AG20443 (cell line): ENCODE measurements at regions not wholly inside any gene's neighbourhood (a gene's known extent, or its start where the extent isn't known, plus 50 kb on each side); places are given as distances from the start of the nearest gene placed in this dataset.

ENCODE experiments used
- DNase-seq: peaks from one replicate; pipeline ENCODE4 v3.0.0; 2012; ENCODE audit warnings: low spot score, mixed read lengths

DNA sequence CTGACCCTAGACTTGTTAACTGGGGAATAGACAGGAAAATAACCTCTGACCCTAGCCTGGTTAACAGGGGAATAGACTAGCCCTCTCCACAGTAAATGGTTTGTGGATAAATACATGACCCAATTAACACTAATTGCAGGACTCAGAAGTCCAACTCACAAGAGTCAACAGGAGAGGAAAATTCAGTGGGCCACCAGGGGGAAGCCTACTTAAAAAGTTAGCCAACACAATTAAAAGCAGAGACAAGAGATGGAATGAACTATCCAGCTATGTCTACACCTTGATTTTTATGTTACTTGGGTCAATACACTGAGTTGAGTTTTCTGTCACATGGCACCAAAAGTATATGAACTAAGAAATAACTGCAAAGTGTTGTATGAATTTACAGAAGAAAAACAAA, 158.8 kb upstream of the SLC39A10 start:
- no peak for DNase-seq

- DNase-seq = no peak
These were observed 160.0 kb upstream of the SLC39A10 start for GRCh38 chr2:195496991-195497390.

DNA sequence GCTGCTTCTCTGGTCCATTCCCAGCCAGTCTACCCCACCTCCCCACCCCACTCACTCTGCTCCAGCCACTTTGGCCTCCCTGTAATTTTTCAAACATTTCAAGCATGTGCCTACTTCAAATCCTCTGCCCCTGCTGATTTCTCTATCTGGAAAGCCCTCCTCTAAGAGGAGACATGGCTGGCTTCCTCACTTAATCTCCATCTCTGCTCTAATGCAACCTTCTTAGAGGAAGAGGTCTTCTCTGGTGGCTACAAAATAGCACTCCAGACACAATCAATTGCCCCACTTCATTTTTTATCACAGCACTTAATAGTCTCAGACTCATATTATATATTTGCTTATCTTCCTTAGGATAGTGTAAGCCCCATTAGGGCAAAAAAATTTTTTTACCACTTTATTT, 161.1 kb upstream of the SLC39A10 start:
- no peak for DNase-seq

GRCh38 chr2:195495351-195495750, 161.7 kb upstream of the SLC39A10 start:
- DNase-seq = no peak

- peak; percentile 17 for DNase-seq
These were observed 162.6 kb upstream of the SLC39A10 start for GRCh38 chr2:195494451-195494850.

GRCh38 chr2:195493416-195493815, 163.6 kb upstream of the SLC39A10 start:
- no peak for DNase-seq

DNA sequence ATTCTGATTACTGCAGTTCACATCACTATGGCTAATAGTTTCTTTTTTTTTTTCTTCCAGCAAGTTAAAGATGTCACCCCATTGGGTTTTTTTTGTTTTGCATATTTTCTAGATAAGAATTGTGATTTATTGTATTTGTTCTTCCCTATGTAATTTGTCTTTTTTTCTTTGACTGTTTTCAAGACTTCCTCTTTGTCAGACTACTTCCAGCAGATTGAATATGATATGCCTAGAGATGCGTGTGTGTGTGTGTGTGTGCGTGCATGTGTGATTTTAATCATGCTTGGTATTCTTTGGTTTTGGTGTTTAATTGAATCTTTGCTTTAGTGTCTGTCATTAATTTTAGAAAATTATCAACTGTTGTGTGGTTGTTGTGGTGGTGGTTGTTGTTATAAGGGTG, 166.7 kb upstream of the SLC39A10 start:
- DNase-seq = no peak

DNA sequence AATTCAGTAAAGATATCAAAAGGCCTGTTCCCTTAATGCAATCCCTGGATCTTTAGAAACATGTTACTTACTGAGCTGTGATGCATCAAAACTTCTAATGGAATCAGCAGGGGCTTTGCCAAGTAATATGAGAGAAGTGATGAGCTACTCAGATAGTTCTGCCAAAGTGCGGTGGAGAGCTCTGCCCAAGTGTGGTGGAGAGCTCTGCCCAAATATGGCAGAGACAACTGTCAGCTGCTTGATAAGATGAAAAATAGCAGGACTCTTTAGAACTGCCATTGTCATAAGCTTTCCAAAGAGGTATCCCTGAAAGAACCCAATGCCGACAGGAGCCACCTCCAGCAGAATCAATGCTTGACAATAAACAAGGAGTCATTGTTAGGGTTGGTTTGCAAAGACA, 167.9 kb upstream of the SLC39A10 start:
- DNase-seq = peak; percentile 58

DNA sequence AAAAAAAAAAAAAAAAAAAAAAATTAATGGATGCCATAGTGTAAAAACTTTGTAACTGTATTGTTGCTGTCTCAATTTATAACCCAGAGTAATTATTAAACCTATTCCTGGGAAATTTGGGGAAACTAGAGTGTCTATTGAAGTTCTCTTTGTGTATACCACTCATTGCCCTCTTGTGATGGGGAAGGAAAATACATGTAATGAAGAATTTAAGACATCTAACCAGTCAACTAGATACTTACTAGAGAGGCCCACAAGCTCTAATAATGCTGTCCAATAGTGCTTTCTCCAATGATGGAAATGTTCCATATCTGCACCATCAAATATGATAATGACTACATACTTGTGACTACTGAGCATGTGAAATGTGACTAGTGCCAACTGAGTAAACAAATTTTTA, 168.5 kb upstream of the SLC39A10 start:
- DNase-seq = no peak

DNA sequence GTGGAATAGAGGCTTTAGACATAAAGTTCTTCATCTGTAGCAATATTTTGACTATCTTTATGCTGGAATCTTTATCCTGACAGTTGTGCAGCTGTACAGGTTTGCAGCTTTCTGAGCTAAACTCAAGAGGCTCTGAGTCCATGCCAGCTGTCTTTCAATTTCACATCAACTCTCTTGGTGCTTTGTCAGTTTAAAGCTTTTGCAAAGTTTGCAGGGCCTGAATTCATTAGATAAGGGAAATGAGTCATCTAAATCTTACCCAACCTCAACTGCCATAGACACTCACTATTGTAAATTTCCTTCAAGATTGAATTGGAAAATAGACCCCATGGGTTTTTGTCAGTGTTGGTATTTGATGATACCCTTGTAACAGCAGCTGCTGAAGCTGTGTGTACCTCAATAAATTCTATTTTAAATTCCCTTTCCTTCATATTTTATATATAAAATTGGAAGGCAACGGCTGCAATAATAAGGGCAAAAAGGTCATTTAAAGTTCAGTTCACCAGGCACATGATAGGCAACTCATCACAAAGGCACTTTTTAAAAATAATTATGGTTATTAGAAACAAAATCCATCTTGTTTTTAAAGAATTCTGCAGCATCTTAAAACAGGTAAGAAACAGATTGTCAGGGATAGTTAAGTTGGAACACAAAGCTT, 169.9 kb upstream of the SLC39A10 start:
- DNase-seq = peak; percentile 27

DNA sequence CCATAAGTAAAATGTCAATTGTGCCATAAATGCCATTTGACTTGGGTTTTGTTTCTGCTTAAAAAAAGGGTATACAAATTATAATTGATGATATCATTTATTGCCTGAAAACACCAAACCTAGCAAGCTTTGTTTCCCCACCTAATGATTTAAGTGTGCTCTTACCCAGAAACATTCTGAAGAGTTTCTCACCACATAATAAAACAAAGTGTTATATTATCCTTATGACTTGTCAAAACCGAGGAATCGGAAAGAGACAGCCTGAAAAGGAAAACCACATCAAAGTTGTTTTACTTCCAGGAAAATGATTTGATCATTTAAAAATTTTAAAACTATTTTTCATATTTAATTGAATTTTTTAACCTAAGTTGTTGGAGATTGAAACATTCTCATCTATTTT, 170.5 kb upstream of the SLC39A10 start:
- DNase-seq = no peak

GRCh38 chr2:195482010-195482409, 175.0 kb upstream of the SLC39A10 start:
- DNase-seq = no peak

- DNase-seq = no peak
These were observed 176.9 kb upstream of the SLC39A10 start for GRCh38 chr2:195480121-195480520.

DNA sequence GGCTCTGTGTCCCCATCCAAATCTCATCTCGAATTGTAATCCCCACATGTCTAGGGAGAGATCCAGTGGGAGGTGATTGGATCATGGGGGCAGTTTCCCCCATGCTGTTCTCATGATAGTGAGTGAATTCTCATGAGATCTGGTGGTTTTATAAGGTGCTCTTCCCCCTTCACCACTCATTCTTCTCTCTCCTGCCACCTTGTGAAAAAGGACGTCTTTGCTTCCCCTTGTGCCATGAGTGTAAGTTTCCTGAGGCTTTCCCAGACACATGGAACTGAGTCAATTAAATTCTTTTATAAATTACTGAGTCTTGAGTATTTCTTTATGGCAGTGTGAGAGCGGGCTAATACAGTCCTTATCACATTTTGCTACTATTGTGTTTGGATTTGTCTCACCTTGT, 177.6 kb upstream of the SLC39A10 start:
- no peak for DNase-seq

- no peak for DNase-seq
These were observed 179.0 kb upstream of the SLC39A10 start for GRCh38 chr2:195477996-195478382.

DNA sequence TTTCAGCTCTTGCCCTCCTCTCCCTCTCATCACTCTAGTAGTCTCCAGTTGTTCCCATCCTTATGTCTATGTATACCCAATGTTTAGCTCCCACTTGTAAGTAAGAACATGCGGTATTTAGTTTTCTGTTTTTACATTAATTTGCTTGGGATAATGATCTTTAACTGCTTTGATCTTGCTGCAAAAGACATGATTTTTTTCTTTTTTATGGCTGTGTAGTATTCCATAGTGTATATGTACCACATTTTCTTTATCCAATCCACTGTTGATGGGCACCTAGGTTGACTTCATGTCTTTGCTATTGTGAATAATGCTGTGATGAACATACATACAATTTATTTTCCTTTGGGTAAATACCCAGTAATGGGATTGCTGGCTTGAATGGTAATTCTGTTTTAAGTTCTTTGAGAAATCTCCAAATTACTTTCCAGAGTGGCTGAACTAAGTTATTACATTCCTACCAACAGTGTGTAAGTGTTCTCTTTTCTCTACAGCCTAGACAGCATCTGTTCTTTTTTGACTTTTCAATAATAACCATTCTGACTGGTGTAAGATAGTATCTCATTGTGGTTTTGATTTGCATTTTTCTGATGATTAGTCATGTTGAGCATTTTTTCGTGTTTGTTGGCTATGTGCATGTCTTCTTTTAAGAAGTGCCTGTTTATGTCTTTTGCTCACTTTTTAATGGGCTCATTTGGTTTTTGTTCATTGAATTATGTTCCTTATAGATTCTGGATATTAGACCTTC, 179.6 kb upstream of the SLC39A10 start:
- DNase-seq = no peak

GRCh38 chr2:195475336-195475735, 181.7 kb upstream of the SLC39A10 start:
- DNase-seq = no peak

- no peak for DNase-seq
These were observed 183.2 kb upstream of the SLC39A10 start for GRCh38 chr2:195473862-195474261.

GRCh38 chr2:195472501-195473234, 184.4 kb upstream of the SLC39A10 start:
- no peak for DNase-seq

DNA sequence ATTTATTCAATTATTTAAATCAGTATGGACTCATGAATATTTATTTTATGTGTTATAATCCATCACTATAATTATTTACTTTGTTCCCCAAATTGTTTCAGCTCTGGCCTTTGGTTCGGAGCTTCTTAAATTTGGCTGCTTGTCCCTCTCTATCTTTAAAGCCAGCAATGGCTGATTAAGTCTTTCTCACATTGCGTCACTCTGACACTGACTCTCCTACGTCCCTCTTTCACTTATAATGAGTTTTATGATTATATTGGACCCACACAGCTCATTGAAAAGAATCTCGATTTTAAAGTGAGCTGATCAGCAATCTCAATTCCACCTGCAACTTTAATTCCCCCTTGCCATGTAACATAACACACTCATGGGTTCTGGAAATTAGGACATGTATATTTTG, 185.2 kb upstream of the SLC39A10 start:
- DNase-seq = no peak

DNA sequence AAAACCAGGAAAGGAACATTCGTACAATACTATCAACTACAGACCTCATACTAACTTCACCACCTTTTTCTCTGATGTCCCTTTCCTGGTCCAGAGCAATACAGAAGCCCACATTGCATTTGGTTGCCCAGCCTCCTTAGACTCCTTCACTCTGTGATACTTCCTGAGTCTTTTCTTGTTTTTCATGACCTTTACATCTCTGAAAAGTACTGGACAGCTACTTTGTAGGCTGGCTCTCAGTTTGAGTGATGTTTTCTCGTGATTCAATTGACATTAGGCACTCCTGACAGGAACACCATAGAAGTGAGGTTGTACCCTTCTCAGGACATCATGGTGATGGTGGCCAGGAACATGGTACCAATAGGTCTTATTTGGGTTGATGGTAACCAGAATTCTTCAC, 185.9 kb upstream of the SLC39A10 start:
- no peak for DNase-seq

- no peak for DNase-seq
These were observed 186.4 kb upstream of the SLC39A10 start for GRCh38 chr2:195470622-195471021.

DNA sequence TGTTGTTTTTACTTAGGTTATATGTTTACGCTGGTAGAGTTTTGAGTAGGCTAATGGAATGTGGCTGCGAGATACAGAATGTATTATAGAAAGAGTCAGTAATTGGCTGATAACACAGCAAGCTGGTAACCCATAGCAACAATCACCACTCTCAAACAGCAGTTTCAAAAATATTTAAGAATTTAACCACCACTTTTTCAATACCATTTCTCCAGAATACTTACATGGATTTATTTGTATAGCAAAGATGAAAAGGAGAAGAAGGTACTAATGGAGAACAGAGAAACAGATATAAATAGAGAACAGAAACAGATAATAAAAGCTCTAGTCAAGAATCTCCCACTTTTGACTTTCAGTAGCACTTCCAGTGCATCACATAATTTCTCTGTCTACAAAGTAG, 188.3 kb upstream of the SLC39A10 start:
- DNase-seq = no peak
